GM12878 (cell line): ENCODE measurements at regions not wholly inside any gene's neighbourhood (a gene's known extent, or its start where the extent isn't known, plus 50 kb on each side); places are given as distances from the start of the nearest gene placed in this dataset.

Experiments
- ATAC-seq: fragments of 200-7000 bp; cut with Tn5 transposase; 3 replicates; pipeline ENCODE4 v1.9.1; 2020; ENCODE audit warnings: mild to moderate bottlenecking, moderate library complexity
- BruUV-seq: library from RNA; stranded (reverse); fragments of 400-500 nt; replicated peaks from 2 replicates; lab custom pipeline; 2021; lab: Mats Ljungman, UMichigan
- CTCF ChIA-PET: fragments of 300-600 bp; sonication (Branson Sonifier 250); formaldehyde crosslinking; extraction: SDS; loops from one replicate; lab custom pipeline; 2021; ENCODE audit warnings: inconsistent platforms; lab: Yijun Ruan, JAX
- POLR2A ChIA-PET: fragments of 350-600 bp; formaldehyde crosslinking; extraction: SDS; loops from one replicate; lab custom pipeline; 2021; ENCODE audit warnings: inconsistent platforms; lab: Charles Lee
- RAD21 ChIA-PET: fragments of 300-600 bp; sonication (Branson Sonifier 250); formaldehyde crosslinking; loops from one replicate; lab custom pipeline; 2023; ENCODE audit warnings: antibody characterized with exemption; ENCODE audit not compliant: unreplicated experiment; lab: Charles Lee
- SMC1A ChIA-PET: fragments of 300-600 bp; sonication (Branson Sonifier 250); formaldehyde crosslinking; loops from one replicate; lab custom pipeline; 2023; ENCODE audit not compliant: unreplicated experiment, uncharacterized antibody; lab: Charles Lee
- DNase-seq: peaks from one replicate; pipeline ENCODE4 v3.0.0-alpha.2; 2011; ENCODE audit warnings: low read depth, low spot score
- FAIRE-seq: peaks from 3 replicates; lab custom pipeline; 2011; peaks lifted over from hg19 to GRCh38; lab: Jason Lieb, UNC
- H2AFZ ChIP-seq: 2 replicates; pipeline ENCODE4 v1.6.0; 2011; ENCODE audit warnings: low read depth, low read length, control low read depth; ENCODE audit not compliant: control insufficient read depth
- H3K27ac ChIP-seq: 2 replicates; pipeline ENCODE4 v1.5.1; 2011; ENCODE audit warnings: control low read depth; ENCODE audit not compliant: control insufficient read depth, insufficient read depth
- H3K27me3 ChIP-seq, 2 experiments: replicated peaks in 1 of 2; 2 replicates each; pipeline versions ENCODE4 v1.6.0 to v1.6.1; 2011; ENCODE audit warnings: low read length in 1 of 2; ENCODE audit not compliant: control insufficient read depth in 2 of 2, insufficient read depth in 2 of 2
- H3K36me3 ChIP-seq, 2 experiments: 2 replicates each; pipeline ENCODE4 v1.5.1; 2011; ENCODE audit warnings: low read length in 1 of 2; ENCODE audit not compliant: control insufficient read depth in 2 of 2, insufficient read depth in 2 of 2
- H3K4me1 ChIP-seq: 2 replicates; pipeline ENCODE4 v1.6.1; 2011; ENCODE audit warnings: mild to moderate bottlenecking, low read length, moderate library complexity, mixed read lengths; ENCODE audit not compliant: control insufficient read depth, insufficient read depth
- H3K4me2 ChIP-seq: 2 replicates; pipeline ENCODE4 v1.6.0; 2011; ENCODE audit warnings: control low read depth; ENCODE audit not compliant: control insufficient read depth, insufficient read depth
- H3K4me3 ChIP-seq: fragments of 200-600 bp; sonication (generic); 2 replicates; pipeline ENCODE4 v1.5.1; 2016
- H3K79me2 ChIP-seq: 2 replicates; pipeline ENCODE4 v1.6.0; 2011; ENCODE audit warnings: low read length; ENCODE audit not compliant: control insufficient read depth, insufficient read depth
- H3K9ac ChIP-seq: 2 replicates; pipeline ENCODE4 v1.8.0; 2011; ENCODE audit warnings: low read length, control low read depth, mixed read lengths; ENCODE audit not compliant: control insufficient read depth, insufficient read depth
- H3K9me3 ChIP-seq: replicated peaks from 3 replicates; pipeline ENCODE4 v1.5.1; 2011; ENCODE audit warnings: mild to moderate bottlenecking, low read length; ENCODE audit not compliant: control insufficient read depth, insufficient read depth
- H4K20me1 ChIP-seq: 2 replicates; pipeline ENCODE4 v1.6.0; 2011; ENCODE audit not compliant: control insufficient read depth, insufficient read depth
- CBX3 ChIP-seq: fragments of 200-600 bp; sonication (generic); IDR thresholded peaks from 2 replicates; pipeline ENCODE4 v1.6.1; 2016; ENCODE audit warnings: low read depth, borderline replicate concordance
- CEBPZ ChIP-seq: fragments of 150-350 bp; IDR thresholded peaks from 2 replicates; pipeline ENCODE4 v1.6.1; 2016; ENCODE audit warnings: low read depth, low read length
- EGR1 ChIP-seq, 2 experiments: IDR thresholded peaks; 1 replicate in 1 of 2; 2 replicates in 1 of 2; pipeline ENCODE4 v1.6.1; 2011 to 2012; ENCODE audit warnings: low read depth in 2 of 2, low read length in 2 of 2, borderline replicate concordance in 1 of 2, mild to moderate bottlenecking in 1 of 2, moderate library complexity in 1 of 2
- MLLT1 ChIP-seq: fragments of 450-650 bp; IDR thresholded peaks from 2 replicates; pipeline ENCODE4 v1.6.1; 2016; ENCODE audit warnings: mild to moderate bottlenecking
- SRF ChIP-seq, 2 experiments: IDR thresholded peaks; 2 replicates each; pipeline ENCODE4 v1.6.1; 2011; ENCODE audit warnings: low read depth in 2 of 2, low read length in 2 of 2, mild to moderate bottlenecking in 1 of 2, moderate library complexity in 1 of 2
- WGBS: methylation state at CpG from one replicate; pipeline ENCODE4 v1.1.6; 2016; ENCODE audit warnings: low lambda C conversion rate; ENCODE audit not compliant: insufficient replicate concordance, insufficient coverage; ENCODE audit errors: missing lambda C conversion rate; 5-methylcytosine and 5-hydroxymethylcytosine counted together
- in situ Hi-C: fragments of 300-500 bp; cut with MboI; formaldehyde crosslinking; loops from 9 replicates; pipeline ENCODE4 v1.14.3; 2018; ENCODE audit warnings: mixed read lengths
- intact Hi-C: fragments of 100-400 bp; cut with micrococcal nuclease; formaldehyde crosslinking; loops from one replicate; pipeline ENCODE4 v1.14.2; 2022; ENCODE audit not compliant: unreplicated experiment

- TF ChIP-seq CBX3, result no peak
Observed at GRCh38 chr3:40876496-40876895, 322.8 kb upstream of the CTNNB1 start (continued).

GRCh38 chr3:40877631-40878463 lies 321.5 kb upstream of the CTNNB1 start:
- POLR2A ChIA-PET, result no interaction called here
- no TSS peak for BruUV-seq
- FAIRE-seq, result no peak
- Histone ChIP-seq H3K9me3 (no peaks in the 10 kb centered on the region), H3K27me3 (no peaks in the 10 kb centered on the region), H2AFZ (no peak overlapping the region), H3K36me3 (no peaks in the 10 kb centered on the region), H4K20me1 (no peaks in the 10 kb centered on the region), H3K27ac (no peak overlapping the region), H3K4me1 (no peaks in the 10 kb centered on the region), H3K9ac (no peak overlapping the region), H3K79me2 (no peaks in the 10 kb centered on the region), H3K4me2 (no peak overlapping the region), H3K4me3 (no peak overlapping the region)
- DNase-seq, result no peak
- no peak for TF ChIP-seq SRF (IDR thresholded peaks at IDR 0.05; ENCODE audit: low read depth in 2 of 2, low read length in 2 of 2)
- no peak for TF ChIP-seq MLLT1
- TF ChIP-seq CEBPZ, result no peak
- no peak for TF ChIP-seq EGR1 (IDR thresholded peaks at IDR 0.05; ENCODE audit: borderline replicate concordance in 1 of 2, low read depth in 2 of 2, low read length in 2 of 2)
- in situ Hi-C loops (no loop called here), intact Hi-C loops (no loop called here)
- RAD21 ChIA-PET, result interaction anchor here (0.6 kb wide), 1 partner anchor 284 kb away, joined by 4 read pairs; no protein-coding TSS in a partner anchor
- 59% methylated on average over 11 of the region's 11 CpGs for WGBS
- CTCF ChIA-PET, result no interaction called here
- no peak for ATAC-seq
- SMC1A ChIA-PET, result no interaction called here
